Activated effector memory CD4-positive, alpha-beta T cell treated with Interleukin-2 at 50 U/mL for 16 hours (primary cell): ENCODE measurements at regions not wholly inside any gene's neighbourhood (a gene's known extent, or its start where the extent isn't known, plus 50 kb on each side); places are given as distances from the start of the nearest gene placed in this dataset.

Source experiments
- DNase-seq: peaks from one replicate; pipeline ENCODE4 v3.0.0-alpha.2; 2020

- no peak for DNase-seq
These were observed 363.9 kb upstream of the MGMT start for GRCh38 chr10:129102906-129103693.

GRCh38 chr10:129104266-129105045 lies 362.6 kb upstream of the MGMT start:
- DNase-seq: no peak

- DNase-seq: no peak
These were observed 361.8 kb upstream of the MGMT start for GRCh38 chr10:129105266-129105665.

GRCh38 chr10:129106314-129106713 lies 360.7 kb upstream of the MGMT start:
- DNase-seq: no peak

GRCh38 chr10:129107525-129107924 lies 359.5 kb upstream of the MGMT start:
- no peak for DNase-seq

GRCh38 chr10:129108378-129108777 lies 358.7 kb upstream of the MGMT start:
- no peak for DNase-seq

GRCh38 chr10:129108994-129109393 lies 358.0 kb upstream of the MGMT start:
- DNase-seq: no peak

- no peak for DNase-seq
These were observed 356.3 kb upstream of the MGMT start for GRCh38 chr10:129110780-129111179.

GRCh38 chr10:129111922-129112321 lies 355.1 kb upstream of the MGMT start:
- no peak for DNase-seq

- DNase-seq: no peak
These were observed 352.5 kb upstream of the MGMT start for GRCh38 chr10:129114588-129114987.

- no peak for DNase-seq
These were observed 350.7 kb upstream of the MGMT start for GRCh38 chr10:129116371-129116770.

GRCh38 chr10:129120441-129120840 lies 346.6 kb upstream of the MGMT start:
- DNase-seq: no peak

GRCh38 chr10:129122846-129123245 lies 344.2 kb upstream of the MGMT start:
- DNase-seq: no peak

- DNase-seq: no peak
These were observed 343.6 kb upstream of the MGMT start for GRCh38 chr10:129123428-129123827.

GRCh38 chr10:129126982-129127381 lies 340.1 kb upstream of the MGMT start:
- no peak for DNase-seq

GRCh38 chr10:129131457-129132132 lies 335.4 kb upstream of the MGMT start:
- no peak for DNase-seq

GRCh38 chr10:129133856-129134255 lies 333.2 kb upstream of the MGMT start:
- no peak for DNase-seq

GRCh38 chr10:129134371-129134770 lies 332.7 kb upstream of the MGMT start:
- no peak for DNase-seq

- no peak for DNase-seq
These were observed 331.4 kb upstream of the MGMT start for GRCh38 chr10:129135624-129136023.

GRCh38 chr10:129136074-129136473 lies 331.0 kb upstream of the MGMT start:
- no peak for DNase-seq

- DNase-seq: no peak
These were observed 330.1 kb upstream of the MGMT start for GRCh38 chr10:129136951-129137350.

- DNase-seq: no peak
These were observed 325.8 kb upstream of the MGMT start for GRCh38 chr10:129140921-129141885.

- no peak for DNase-seq
These were observed 315.8 kb upstream of the MGMT start for GRCh38 chr10:129151281-129151680.
